ENCODE measurements at regions not wholly inside any gene's neighbourhood (a gene's known extent, or its start where the extent isn't known, plus 50 kb on each side); places are given as distances from the start of the nearest gene placed in this dataset.
"Not testable (repeated sequence)": the region's sequence is repeated elsewhere in the genome, so short reads cannot be mapped to it uniquely, and the experiment has no call there.

DNA sequence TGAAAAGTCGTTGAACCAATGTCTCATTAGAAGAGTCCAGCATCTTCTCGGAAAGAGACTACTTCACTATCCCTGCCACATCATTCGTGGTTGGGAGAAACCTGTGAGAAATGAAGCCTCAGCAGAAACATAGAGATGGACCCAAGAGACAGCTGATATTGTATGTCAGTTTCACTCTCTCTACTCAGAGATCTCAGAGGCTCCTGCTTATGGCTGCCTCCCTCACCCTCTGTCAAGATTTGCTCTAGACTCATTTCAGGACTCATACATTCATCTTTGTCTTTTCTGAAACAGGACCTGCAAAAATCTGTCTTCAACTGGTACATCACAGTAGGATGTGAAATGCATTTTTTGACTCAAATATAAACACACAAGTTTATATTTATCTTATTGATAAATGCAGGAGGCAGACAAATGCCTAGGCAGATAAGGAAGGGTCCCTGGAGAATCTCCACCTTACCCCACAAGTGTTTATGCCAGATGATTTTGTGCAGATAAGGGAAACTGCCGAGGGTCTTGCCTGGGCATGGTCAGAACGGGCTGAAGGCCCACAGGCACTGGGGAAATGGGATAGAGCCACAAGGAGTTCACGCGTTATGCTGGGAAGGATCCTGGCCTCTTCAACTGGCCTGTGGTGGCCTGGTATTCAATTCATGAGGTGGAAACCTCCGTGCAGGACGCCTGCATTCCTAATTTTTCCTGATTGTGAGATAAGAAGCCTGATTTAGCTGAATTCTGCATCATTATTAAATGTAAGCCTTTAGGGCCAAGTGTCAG is 1834.0 kb upstream of the PCDH20 start:
- in situ Hi-C loops (cut with MboI; ENCODE audit: low sequenced_read_pairs in 4 of 4) (no loop called here), intact Hi-C loops (cut with DNase I; ENCODE audit: low total_unique reads) (no loop called here)
- TF ChIP-seq, protein P1, sequence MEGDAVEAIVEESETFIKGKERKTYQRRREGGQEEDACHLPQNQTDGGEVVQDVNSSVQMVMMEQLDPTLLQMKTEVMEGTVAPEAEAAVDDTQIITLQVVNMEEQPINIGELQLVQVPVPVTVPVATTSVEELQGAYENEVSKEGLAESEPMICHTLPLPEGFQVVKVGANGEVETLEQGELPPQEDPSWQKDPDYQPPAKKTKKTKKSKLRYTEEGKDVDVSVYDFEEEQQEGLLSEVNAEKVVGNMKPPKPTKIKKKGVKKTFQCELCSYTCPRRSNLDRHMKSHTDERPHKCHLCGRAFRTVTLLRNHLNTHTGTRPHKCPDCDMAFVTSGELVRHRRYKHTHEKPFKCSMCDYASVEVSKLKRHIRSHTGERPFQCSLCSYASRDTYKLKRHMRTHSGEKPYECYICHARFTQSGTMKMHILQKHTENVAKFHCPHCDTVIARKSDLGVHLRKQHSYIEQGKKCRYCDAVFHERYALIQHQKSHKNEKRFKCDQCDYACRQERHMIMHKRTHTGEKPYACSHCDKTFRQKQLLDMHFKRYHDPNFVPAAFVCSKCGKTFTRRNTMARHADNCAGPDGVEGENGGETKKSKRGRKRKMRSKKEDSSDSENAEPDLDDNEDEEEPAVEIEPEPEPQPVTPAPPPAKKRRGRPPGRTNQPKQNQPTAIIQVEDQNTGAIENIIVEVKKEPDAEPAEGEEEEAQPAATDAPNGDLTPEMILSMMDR (IDR thresholded peaks at IDR 0.05 in 4 of 5, conservative IDR thresholded peaks at IDR 0.05 in 1 of 5): no peak
- TF ChIP-seq POLR2A (IDR thresholded peaks at IDR 0.05): no peak
- no peak for DNase-seq
- Histone ChIP-seq H3K36me3 (no peaks in the 10 kb centered on the region), H3K9me3 (no peaks in the 10 kb centered on the region), H3K27me3 (no peaks in the 10 kb centered on the region), H3K4me3 (no peak overlapping the region), H3K4me1 (no peaks in the 10 kb centered on the region), H3K27ac (no peak overlapping the region)
- no peak for ATAC-seq

DNA sequence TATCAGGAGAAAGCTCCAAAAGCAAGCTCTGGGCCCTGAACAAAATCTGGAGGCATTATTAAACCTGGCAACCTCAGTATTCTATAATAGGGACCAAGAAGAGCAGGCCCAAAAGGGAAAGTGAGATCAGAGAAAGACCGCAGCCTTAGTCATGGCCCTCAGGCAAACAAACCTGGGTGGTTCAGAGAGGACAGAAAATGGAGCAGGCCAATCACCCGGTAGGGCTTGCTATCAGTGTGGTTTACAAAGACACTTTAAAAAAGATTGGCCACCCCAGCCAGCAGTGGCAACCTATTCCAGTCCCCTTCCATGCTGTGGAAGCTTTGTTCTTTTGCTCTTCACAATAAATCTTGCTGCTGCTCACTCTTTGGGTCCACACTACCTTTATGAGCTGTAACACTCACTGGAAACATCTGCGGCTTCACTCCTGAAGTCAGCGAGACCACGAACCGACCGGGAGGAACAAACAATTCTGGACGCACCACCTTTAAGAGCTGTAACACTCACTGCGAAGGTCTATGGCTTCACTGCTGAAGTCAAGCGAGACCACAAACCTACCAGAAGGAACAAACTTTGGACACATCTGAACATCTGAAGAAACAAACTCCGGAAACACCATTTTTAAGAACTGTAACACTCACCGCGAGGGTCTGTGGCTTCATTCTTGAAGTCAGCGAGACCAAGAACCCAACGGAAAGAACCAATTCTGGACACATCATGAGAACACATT is 1821.2 kb upstream of the PCDH20 start:
- DNase-seq; H3K27ac ChIP-seq; H3K9me3 ChIP-seq; H3K4me1 ChIP-seq; H3K27me3 ChIP-seq; intact Hi-C loops (cut with DNase I; ENCODE audit: low total_unique reads); H3K36me3 ChIP-seq; in situ Hi-C loops (cut with MboI; ENCODE audit: low sequenced_read_pairs in 4 of 4); H3K4me3 ChIP-seq; ATAC-seq: not testable (repeated sequence)

DNA sequence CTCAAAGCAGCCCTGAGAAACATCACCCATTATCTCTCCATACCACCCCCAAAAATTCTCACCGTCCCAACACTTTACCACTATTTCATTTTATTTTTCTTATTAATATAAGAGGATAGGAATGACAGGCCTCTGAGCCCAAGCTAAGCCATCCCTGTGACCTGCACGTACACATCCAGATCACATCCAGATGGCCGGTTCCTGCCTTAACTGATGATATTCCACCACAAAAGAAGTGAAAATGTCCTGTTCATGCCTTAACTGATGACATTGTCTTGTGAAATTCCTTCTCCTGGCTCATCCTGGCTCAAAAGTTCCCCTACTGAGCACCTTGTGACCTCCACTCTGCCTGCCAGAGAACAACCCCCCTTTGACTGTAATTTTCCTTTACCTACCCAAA is 1802.9 kb upstream of the PCDH20 start:
- H3K27ac ChIP-seq; H3K4me3 ChIP-seq; H3K4me1 ChIP-seq; H3K36me3 ChIP-seq; in situ Hi-C loops (cut with MboI; ENCODE audit: low sequenced_read_pairs in 4 of 4); DNase-seq; intact Hi-C loops (cut with DNase I; ENCODE audit: low total_unique reads); H3K9me3 ChIP-seq; ATAC-seq; H3K27me3 ChIP-seq: not testable (repeated sequence)

DNA sequence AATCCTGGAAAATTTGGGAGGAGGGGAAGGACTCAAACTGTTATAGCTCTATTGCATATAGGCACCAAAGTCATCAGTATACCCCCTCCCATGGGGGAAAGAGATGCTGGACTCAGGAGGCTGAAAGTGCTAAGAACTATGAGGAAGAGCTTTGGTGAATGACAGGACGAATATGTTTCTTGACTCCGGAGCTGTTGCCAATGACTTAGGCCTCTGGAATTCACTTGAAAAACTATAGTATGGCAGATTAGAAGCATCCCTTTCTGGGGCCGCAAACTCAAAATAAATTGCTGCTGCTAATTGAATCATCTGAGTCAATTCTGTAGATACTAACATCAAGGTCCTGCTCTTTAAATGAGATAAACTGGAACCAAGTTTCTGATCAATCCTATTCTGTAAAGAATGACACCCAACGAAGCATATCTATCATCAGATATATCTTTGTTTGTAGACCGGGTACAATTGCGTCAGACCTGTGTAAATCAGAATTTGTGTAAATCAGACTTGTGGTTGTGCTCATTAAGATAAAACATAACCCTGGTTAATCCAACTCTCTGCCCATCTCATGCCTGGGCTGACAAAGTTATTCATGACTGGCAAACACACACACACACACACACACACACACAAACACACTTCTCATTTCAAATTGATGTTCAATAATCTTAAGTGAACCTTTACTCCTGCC is 1793.8 kb upstream of the PCDH20 start:
- intact Hi-C loops (cut with DNase I; ENCODE audit: low total_unique reads): no loop called here

DNA sequence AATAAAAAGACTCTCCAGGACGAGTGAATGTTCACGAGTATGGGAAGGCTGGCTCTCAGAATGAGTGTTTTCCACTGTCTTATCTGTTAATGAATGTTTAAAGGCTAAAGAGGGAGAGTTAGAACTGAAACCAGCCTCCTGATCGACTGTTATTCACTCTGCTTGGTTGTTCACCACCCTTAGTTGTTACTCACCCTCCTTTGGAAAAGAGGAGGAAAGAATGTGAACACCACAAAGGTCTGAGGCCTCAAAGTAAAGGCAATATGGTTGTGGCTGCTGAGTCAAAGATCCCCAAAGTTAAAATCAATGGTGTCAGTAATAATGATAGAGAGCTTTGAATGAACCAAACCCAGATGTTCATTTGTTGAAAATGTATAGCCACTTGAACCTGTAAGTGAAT is 1793.2 kb upstream of the PCDH20 start:
- DNase-seq (no peak), ATAC-seq (no peak)
- intact Hi-C loops (cut with DNase I; ENCODE audit: low total_unique reads) (no loop called here), in situ Hi-C loops (cut with MboI; ENCODE audit: low sequenced_read_pairs in 4 of 4) (no loop called here)
- H3K4me1 ChIP-seq: no peaks in the 10 kb centered on the region
- no peak overlapping the region for H3K4me3 ChIP-seq
- H3K27ac ChIP-seq: no peak overlapping the region
- TF ChIP-seq, protein P1 (IDR thresholded peaks at IDR 0.05 in 4 of 5, conservative IDR thresholded peaks at IDR 0.05 in 1 of 5): no peak
- no peak for TF ChIP-seq POLR2A (IDR thresholded peaks at IDR 0.05)
- no peaks in the 10 kb centered on the region for H3K36me3 ChIP-seq
- no peaks in the 10 kb centered on the region for H3K9me3 ChIP-seq
- H3K27me3 ChIP-seq: no peaks in the 10 kb centered on the region

More for the DNA sequence above, 1793.8 kb upstream of the PCDH20 start:
- TF ChIP-seq, protein P1 (IDR thresholded peaks at IDR 0.05 in 4 of 5, conservative IDR thresholded peaks at IDR 0.05 in 1 of 5): no peak
- TF ChIP-seq POLR2A (IDR thresholded peaks at IDR 0.05): no peak
- Histone ChIP-seq H3K9me3 (no peaks in the 10 kb centered on the region), H3K4me1 (no peaks in the 10 kb centered on the region), H3K36me3 (no peaks in the 10 kb centered on the region), H3K27ac (no peak overlapping the region), H3K4me3 (no peak overlapping the region), H3K27me3 (no peaks in the 10 kb centered on the region)
- ATAC-seq (no peak), DNase-seq (no peak)
- in situ Hi-C loops (cut with MboI; ENCODE audit: low sequenced_read_pairs in 4 of 4): no loop called here

Measured in gastrocnemius medialis (tissue), 4 donors.